NCI-H1694 treated with DMSO at 0.1 percent for 48 hours (cell line): ENCODE measurements at regions not wholly inside any gene's neighbourhood (a gene's known extent, or its start where the extent isn't known, plus 50 kb on each side); places are given as distances from the start of the nearest gene placed in this dataset.
"Not testable (repeated sequence)": the region's sequence is repeated elsewhere in the genome, so short reads cannot be mapped to it uniquely, and the experiment has no call there.

Experiments
- DNase-seq: peaks from one replicate; lab custom pipeline; 2025; lab: John Stamatoyannopoulos, UW

DNA sequence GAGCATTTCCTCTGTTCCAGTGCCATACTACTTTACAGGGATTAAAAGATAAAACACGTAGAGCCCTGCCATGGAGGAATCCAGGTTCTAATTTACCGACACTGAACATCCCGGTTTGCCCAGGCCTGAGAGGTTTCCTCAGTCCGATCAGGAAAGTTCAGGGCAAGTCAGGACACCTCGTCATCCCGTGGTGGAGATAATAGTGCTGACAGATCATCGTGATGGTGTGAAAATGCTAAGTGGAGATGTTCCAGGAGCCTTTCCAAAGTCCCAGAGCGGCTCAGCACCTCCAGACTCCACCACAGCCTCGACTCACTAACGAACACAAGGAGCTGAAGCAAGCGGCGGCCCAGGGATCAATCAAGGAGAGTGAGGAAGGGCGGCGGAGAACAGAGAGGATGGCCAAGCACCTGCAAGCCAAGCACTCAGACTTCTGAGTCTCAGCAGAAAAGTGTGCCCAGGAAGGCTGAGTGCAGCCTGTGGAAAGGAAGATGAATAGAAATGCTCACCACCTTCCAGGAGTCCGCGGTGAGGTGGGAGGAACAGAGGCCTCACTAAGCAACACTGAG is 103.7 kb upstream of the VWC2 start:
- DNase-seq: no peak

DNA sequence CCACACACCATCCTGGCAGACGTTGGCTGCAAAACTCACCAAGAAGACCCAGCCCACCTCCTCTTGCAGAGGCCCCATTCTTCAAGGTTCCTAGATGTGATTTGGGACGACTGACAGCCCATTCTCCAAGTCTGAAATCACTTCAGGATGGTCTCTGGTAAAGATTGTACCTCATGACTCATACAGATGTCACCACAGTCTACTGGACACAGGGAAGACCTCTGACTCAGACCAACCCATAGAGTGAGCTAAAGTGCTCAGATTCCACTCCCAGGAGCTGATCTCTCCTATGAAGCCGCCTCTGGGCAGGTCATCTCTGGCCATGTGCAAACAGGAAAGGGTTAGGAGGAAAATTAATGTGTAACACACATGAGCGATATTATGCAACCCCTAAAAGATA is 102.4 kb upstream of the VWC2 start:
- DNase-seq: no peak

DNA sequence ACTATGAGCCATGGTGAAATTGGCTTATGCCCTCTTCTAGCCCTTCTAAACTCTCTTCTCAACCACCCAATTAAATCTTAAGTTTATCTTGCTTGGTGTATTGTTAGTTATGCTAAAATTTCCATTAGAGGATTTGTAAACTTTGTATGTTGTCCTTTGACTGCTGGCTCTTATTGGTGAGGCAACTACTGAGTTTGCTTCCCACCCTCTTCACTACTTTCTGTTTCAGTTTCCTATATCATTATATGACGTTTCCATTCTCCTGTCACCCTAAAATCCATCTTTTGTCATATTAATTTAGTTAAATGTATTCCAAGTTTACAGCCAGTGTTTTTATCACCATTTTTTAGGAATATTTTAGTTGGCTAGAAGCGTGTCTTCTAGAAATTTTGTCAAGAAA is 80.9 kb upstream of the VWC2 start:
- no peak for DNase-seq

GRCh38 chr7:49695971-49696370 is 77.5 kb upstream of the VWC2 start:
- no peak for DNase-seq

GRCh38 chr7:49700841-49701240 is 72.6 kb upstream of the VWC2 start:
- DNase-seq: no peak

DNA sequence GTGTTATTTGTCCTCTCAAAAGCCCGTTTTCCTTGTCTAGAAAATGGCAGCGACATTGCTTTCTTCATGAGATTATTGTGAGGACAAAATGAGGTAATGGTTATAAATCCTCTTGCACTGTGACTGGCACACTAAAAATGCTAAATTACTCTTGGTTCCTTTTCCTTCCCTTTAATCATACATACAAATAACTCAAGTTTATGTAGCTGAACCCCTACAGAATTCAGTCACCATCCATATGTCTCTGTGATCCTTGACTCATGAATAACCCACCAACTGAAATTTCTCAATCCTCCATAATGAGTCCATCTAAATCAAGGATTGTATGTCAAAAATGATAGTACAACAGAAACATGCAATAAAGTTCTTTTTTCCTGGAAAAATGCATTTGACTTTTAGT is 71.3 kb upstream of the VWC2 start:
- DNase-seq: no peak

GRCh38 chr7:49703337-49703736 is 70.1 kb upstream of the VWC2 start:
- DNase-seq: no peak

- no peak for DNase-seq
These were observed 69.6 kb upstream of the VWC2 start for GRCh38 chr7:49703881-49704280.

- no peak for DNase-seq
These were observed 67.3 kb upstream of the VWC2 start for GRCh38 chr7:49706106-49706505.

DNA sequence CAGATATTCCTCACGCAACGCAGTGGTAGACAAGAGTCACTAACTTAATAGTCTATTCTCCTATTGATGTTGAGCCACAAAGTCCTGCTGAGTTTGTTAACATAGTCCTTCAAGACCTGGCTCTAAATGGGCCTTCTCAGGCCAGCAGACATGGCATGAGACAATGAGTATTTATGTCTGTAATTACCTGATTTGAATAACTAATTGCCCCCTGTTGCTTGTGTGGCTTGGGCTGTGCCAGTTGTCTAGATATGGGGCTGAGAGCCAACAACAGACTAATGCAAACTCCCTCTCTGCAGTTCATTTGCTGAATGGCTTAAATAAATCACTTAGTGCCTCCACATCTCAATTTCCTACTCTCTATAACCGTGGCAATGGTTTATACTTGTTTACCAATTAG is 65.5 kb upstream of the VWC2 start:
- DNase-seq: no peak

DNA sequence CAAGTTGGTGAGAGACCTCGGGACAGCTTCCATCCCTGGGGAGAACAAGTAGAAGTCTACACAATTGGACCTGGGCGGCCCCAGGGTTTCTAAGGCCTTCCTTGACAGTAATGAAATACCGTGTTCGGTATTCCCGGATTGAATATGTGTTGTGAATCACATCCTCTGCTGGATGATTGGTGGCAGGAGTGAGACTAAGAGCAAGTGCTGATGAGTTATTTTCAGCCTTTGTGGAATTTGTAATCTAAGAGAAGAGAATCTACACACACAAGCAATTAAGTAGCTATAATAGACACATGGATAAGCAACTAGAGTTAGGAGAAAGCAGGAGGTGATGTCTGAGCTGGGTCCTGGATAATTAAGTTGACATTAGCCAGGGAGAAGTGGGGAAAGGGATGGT is 64.8 kb upstream of the VWC2 start:
- DNase-seq: no peak

GRCh38 chr7:49711072-49711723 is 62.2 kb upstream of the VWC2 start:
- not testable (repeated sequence) for DNase-seq

GRCh38 chr7:49714182-49714581 is 59.3 kb upstream of the VWC2 start:
- no peak for DNase-seq

DNA sequence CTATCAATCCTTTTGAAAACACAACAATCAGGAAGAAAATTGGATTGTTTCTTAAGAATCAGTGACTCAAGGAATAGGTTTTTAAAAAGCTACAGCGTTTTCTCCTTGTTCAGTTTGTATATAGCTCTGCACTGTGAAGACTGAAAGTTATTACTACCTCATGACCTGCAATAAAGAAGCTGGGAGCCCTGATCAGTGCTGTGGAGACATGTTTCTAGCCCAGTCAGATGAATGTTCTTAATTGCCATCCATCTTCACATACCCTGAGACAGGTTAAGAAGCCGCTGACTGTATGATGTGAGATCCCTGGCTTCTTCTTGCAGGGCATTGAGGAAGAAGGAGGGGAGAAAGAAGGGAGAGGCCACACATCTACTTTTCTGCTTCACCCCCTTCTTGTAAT is 58.0 kb upstream of the VWC2 start:
- no peak for DNase-seq

DNA sequence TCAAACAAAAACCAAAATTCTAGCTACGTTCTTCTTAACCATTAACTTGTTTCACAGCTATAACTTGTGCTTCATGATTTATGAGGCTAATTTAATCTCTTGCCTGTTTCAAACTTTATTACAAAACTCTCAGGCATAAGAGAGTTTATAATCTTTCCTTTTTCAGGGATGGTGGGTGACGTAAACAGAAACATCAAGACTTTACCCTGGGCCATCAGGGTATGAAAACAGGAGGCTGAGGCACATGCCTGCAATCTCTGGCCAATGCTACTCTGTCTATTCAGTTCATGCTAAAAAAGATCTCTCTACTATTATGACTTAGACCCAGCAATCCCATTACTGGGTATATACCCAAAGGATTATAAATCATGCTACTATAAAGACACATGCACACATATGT is 55.9 kb upstream of the VWC2 start:
- no peak for DNase-seq

GRCh38 chr7:49718760-49719159 is 54.7 kb upstream of the VWC2 start:
- DNase-seq: no peak

GRCh38 chr7:49721441-49721840 is 52.0 kb upstream of the VWC2 start:
- no peak for DNase-seq
